ENCODE measurements at regions not wholly inside any gene's neighbourhood (a gene's known extent, or its start where the extent isn't known, plus 50 kb on each side); places are given as distances from the start of the nearest gene placed in this dataset.

- no peak for DNase-seq
Measured at GRCh38 chr5:133905424-133905823, 63.0 kb downstream of the C5orf15 start.

GRCh38 chr5:133904641-133905040, 63.8 kb downstream of the C5orf15 start:
- no peak for DNase-seq

- no peak for DNase-seq
Measured at GRCh38 chr5:133902511-133903118, 65.8 kb downstream of the C5orf15 start.

- no peak for DNase-seq
Measured at GRCh38 chr5:133900534-133901270, 67.7 kb downstream of the C5orf15 start.

GRCh38 chr5:133899506-133899905, 68.9 kb downstream of the C5orf15 start:
- no peak for DNase-seq

- DNase-seq: no peak
Measured at GRCh38 chr5:133898440-133898839, 70.0 kb downstream of the C5orf15 start.

- DNase-seq: no peak
Measured at GRCh38 chr5:133897431-133897830, 71.0 kb downstream of the C5orf15 start.

GRCh38 chr5:133896873-133897272, 71.6 kb downstream of the C5orf15 start:
- DNase-seq: no peak

- DNase-seq: no peak
Measured at GRCh38 chr5:133895979-133896845, 72.2 kb downstream of the C5orf15 start.

- DNase-seq: no peak
Measured at GRCh38 chr5:133894143-133894542, 74.3 kb downstream of the C5orf15 start.

- DNase-seq: no peak
Measured at GRCh38 chr5:133892774-133893173, 75.7 kb downstream of the C5orf15 start.

- no peak for DNase-seq
Measured at GRCh38 chr5:133892306-133892705, 76.1 kb downstream of the C5orf15 start.

GRCh38 chr5:133891390-133891789, 77.0 kb downstream of the C5orf15 start:
- DNase-seq: no peak

GRCh38 chr5:133890776-133891280, 77.6 kb downstream of the C5orf15 start:
- no peak for DNase-seq

- DNase-seq: no peak
Measured at GRCh38 chr5:133890314-133890713, 78.1 kb downstream of the C5orf15 start.

- no peak for DNase-seq
Measured at GRCh38 chr5:133889271-133889905, 79.0 kb downstream of the C5orf15 start.

- no peak for DNase-seq
Measured at GRCh38 chr5:133888625-133888991, 79.8 kb downstream of the C5orf15 start.

- DNase-seq: no peak
Measured at GRCh38 chr5:133885566-133885965, 82.9 kb downstream of the C5orf15 start.

- DNase-seq: no peak
Measured at GRCh38 chr5:133884569-133885311, 83.7 kb downstream of the C5orf15 start.

GRCh38 chr5:133883916-133884315, 84.5 kb downstream of the C5orf15 start:
- DNase-seq: no peak

GRCh38 chr5:133882846-133883245, 85.6 kb downstream of the C5orf15 start:
- no peak for DNase-seq

GRCh38 chr5:133882389-133882695, 86.1 kb downstream of the C5orf15 start:
- DNase-seq: no peak
